ENCODE measurements at regions not wholly inside any gene's neighbourhood (a gene's known extent, or its start where the extent isn't known, plus 50 kb on each side); places are given as distances from the start of the nearest gene placed in this dataset.

DNA sequence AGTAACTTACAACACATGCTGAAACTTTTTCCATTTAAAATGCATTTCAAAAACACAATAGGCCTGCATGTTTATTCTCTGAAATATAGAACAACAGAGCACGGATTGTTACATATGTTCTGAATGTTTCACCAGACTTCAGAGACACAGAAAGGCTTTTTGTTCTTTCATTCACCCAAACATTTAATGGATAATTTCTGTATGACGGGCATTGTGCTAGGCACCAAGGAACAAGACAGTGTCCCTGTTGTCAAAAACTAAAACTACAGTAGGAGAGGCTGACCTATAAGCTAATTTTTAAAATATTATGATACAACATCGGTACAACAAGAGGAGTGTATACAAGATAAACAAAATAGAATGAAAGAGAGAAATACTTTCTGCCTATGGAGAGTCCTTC is 81.9 kb upstream of the TEAD1 start:
- TF ChIP-seq EZH2 (IDR thresholded peaks at IDR 0.05) (no peak), POLR2AphosphoS5 (IDR thresholded peaks at IDR 0.05; ENCODE audit: borderline replicate concordance, low read depth, low read length) (no peak), FOXP2 (optimal IDR thresholded peaks at IDR 0.05; ENCODE audit: control extremely low read depth, extremely low read length, insufficient read depth) (no peak)
